H1 (cell line): ENCODE measurements at regions not wholly inside any gene's neighbourhood (a gene's known extent, or its start where the extent isn't known, plus 50 kb on each side); places are given as distances from the start of the nearest gene placed in this dataset.

Source experiments
- CTCF ChIA-PET: fragments of 300-600 bp; sonication (Branson Sonifier 250); formaldehyde crosslinking; loops from one replicate; lab custom pipeline; 2021; ENCODE audit not compliant: partially characterized antibody; lab: Charles Lee
- POLR2A ChIA-PET: fragments of 300-600 bp; sonication (Branson Sonifier 250); formaldehyde crosslinking; loops from one replicate; lab custom pipeline; 2021; ENCODE audit warnings: inconsistent platforms; ENCODE audit not compliant: partially characterized antibody; lab: Charles Lee
- DNase-seq, 2 experiments: peaks; one replicate each; pipeline versions ENCODE4 v3.0.0 to v3.0.0-alpha.2; 2010 to 2022; ENCODE audit warnings: low spot score in 2 of 2, low read depth in 1 of 2, mixed read lengths in 1 of 2
- FAIRE-seq: peaks from 2 replicates; lab custom pipeline; 2011; peaks lifted over from hg19 to GRCh38; lab: Jason Lieb, UNC
- H2AFZ ChIP-seq: 2 replicates; pipeline ENCODE4 v1.8.1; 2012; ENCODE audit warnings: low read length, inconsistent platforms
- H2AK5ac ChIP-seq: 2 replicates; pipeline ENCODE4 v1.6.1; 2013; ENCODE audit warnings: low read depth, low read length
- H2BK120ac ChIP-seq: replicated peaks from 2 replicates; pipeline ENCODE3; 2013; ENCODE audit warnings: low read depth, low read length, inconsistent platforms
- H2BK12ac ChIP-seq: 2 replicates; pipeline ENCODE4 v1.6.1; 2013; ENCODE audit warnings: low read depth, low read length
- H2BK15ac ChIP-seq: 2 replicates; pipeline ENCODE4 v1.6.1; 2013; ENCODE audit warnings: low read length
- H2BK20ac ChIP-seq: 2 replicates; pipeline ENCODE4 v1.6.1; 2013; ENCODE audit warnings: low read length
- H2BK5ac ChIP-seq: 2 replicates; pipeline ENCODE4 v1.6.1; 2013; ENCODE audit warnings: low read depth, low read length
- H3K14ac ChIP-seq: 2 replicates; pipeline ENCODE4 v1.6.1; 2013; ENCODE audit warnings: inconsistent platforms; ENCODE audit not compliant: insufficient read length
- H3K18ac ChIP-seq: 2 replicates; pipeline ENCODE4 v1.6.1; 2013; ENCODE audit warnings: low read length; ENCODE audit errors: extremely low read depth
- H3K23ac ChIP-seq: 2 replicates; pipeline ENCODE4 v1.6.1; 2013; ENCODE audit warnings: inconsistent platforms; ENCODE audit not compliant: insufficient read length
- H3K23me2 ChIP-seq: 2 replicates; pipeline ENCODE4 v1.6.1; 2013; ENCODE audit warnings: low read depth, low read length
- H3K27ac ChIP-seq: 2 replicates; pipeline ENCODE4 v1.6.1; 2011; ENCODE audit warnings: low read depth, low read length, inconsistent platforms
- H3K27me3 ChIP-seq, 4 experiments: replicated peaks in 1 of 4; 1 replicate in 1 of 4; 2 replicates in 3 of 4; pipeline versions ENCODE4 v1.6.1 to v1.8.1; 2011 to 2013; ENCODE audit warnings: low read length in 3 of 4, mild to moderate bottlenecking in 3 of 4, inconsistent platforms in 2 of 4, mixed read lengths in 2 of 4, moderate library complexity in 1 of 4; ENCODE audit not compliant: control insufficient read depth in 3 of 4, insufficient read depth in 3 of 4; ENCODE audit errors: extremely low read depth in 1 of 4
- H3K36me3 ChIP-seq, 4 experiments: 2 replicates each; pipeline versions ENCODE4 v1.6.1 to v1.8.1; 2011 to 2013; ENCODE audit warnings: mild to moderate bottlenecking in 4 of 4, low read length in 3 of 4, moderate library complexity in 2 of 4, control low read depth in 1 of 4, inconsistent platforms in 1 of 4; ENCODE audit not compliant: insufficient read depth in 4 of 4, control insufficient read depth in 2 of 4
- H3K4ac ChIP-seq: replicated peaks from 2 replicates; pipeline ENCODE3; 2013; ENCODE audit warnings: low read length, low read depth, mixed read lengths, inconsistent platforms; ENCODE audit not compliant: insufficient read length
- H3K4me1 ChIP-seq, 4 experiments: replicated peaks in 1 of 4; 1 replicate in 1 of 4; 2 replicates in 3 of 4; pipeline versions ENCODE4 v1.6.1 to v1.8.1; 2011 to 2013; ENCODE audit warnings: low read length in 3 of 4, inconsistent platforms in 2 of 4, mixed read lengths in 1 of 4; ENCODE audit not compliant: insufficient read depth in 4 of 4, control insufficient read depth in 3 of 4
- H3K4me2 ChIP-seq, 2 experiments: 2 replicates each; pipeline versions ENCODE4 v1.6.1 to v1.8.1; 2011 to 2013; ENCODE audit warnings: low read depth in 2 of 2, low read length in 2 of 2, control low read depth in 1 of 2, inconsistent platforms in 1 of 2, mild to moderate bottlenecking in 1 of 2; ENCODE audit not compliant: insufficient read depth in 1 of 2
- H3K4me3 ChIP-seq, 4 experiments: fragments of 200-600, 300-600 bp in 1 of 4; sonication (generic), shearing (Covaris generic), sonication (Bioruptor Twin) in 1 of 4; 2 replicates each; pipeline versions ENCODE4 v1.5.1 to v1.8.1; 2011 to 2016; ENCODE audit warnings: low read length in 4 of 4, low read depth in 3 of 4, control low read depth in 2 of 4, inconsistent platforms in 2 of 4, mild to moderate bottlenecking in 2 of 4, mixed read lengths in 1 of 4, moderate library complexity in 1 of 4; ENCODE audit not compliant: insufficient read depth in 2 of 4; ENCODE audit errors: extremely low read depth in 1 of 4
- H3K56ac ChIP-seq: replicated peaks from 2 replicates; pipeline ENCODE3; 2013; ENCODE audit warnings: low read depth, mild to moderate bottlenecking, mixed read lengths, low read length, inconsistent platforms; ENCODE audit not compliant: insufficient read length
- H3K79me1 ChIP-seq: 2 replicates; pipeline ENCODE4 v1.6.1; 2013; ENCODE audit warnings: low read depth, low read length, control low read depth
- H3K79me2 ChIP-seq, 2 experiments: 2 replicates each; pipeline versions ENCODE4 v1.6.1 to v1.8.1; 2012 to 2013; ENCODE audit warnings: low read length in 2 of 2, mild to moderate bottlenecking in 2 of 2, inconsistent platforms in 1 of 2; ENCODE audit not compliant: insufficient read depth in 2 of 2, control insufficient read depth in 1 of 2
- H3K9ac ChIP-seq, 4 experiments: replicated peaks in 1 of 4; 1 replicate in 1 of 4; 2 replicates in 3 of 4; pipeline versions ENCODE4 v1.6.1 to v1.8.1; 2011 to 2013; ENCODE audit warnings: low read depth in 3 of 4, low read length in 3 of 4, control low read depth in 2 of 4, mild to moderate bottlenecking in 2 of 4, moderate library complexity in 2 of 4, inconsistent platforms in 1 of 4; ENCODE audit errors: extremely low read depth in 1 of 4
- H3K9me3 ChIP-seq, 2 experiments: 2 replicates each; pipeline versions ENCODE4 v1.6.1 to v1.8.1; 2012 to 2013; ENCODE audit warnings: mild to moderate bottlenecking in 2 of 2, moderate library complexity in 2 of 2, control low read depth in 1 of 2, inconsistent platforms in 1 of 2, low read depth in 1 of 2, low read length in 1 of 2, mixed read lengths in 1 of 2; ENCODE audit not compliant: insufficient read depth in 2 of 2
- H4K20me1 ChIP-seq, 2 experiments: replicated peaks in 1 of 2; 2 replicates each; pipeline versions ENCODE3 to v1.8.1; 2011 to 2013; ENCODE audit warnings: inconsistent platforms in 2 of 2, low read length in 2 of 2, mild to moderate bottlenecking in 1 of 2; ENCODE audit not compliant: insufficient read depth in 2 of 2, control insufficient read depth in 1 of 2
- H4K5ac ChIP-seq: 2 replicates; pipeline ENCODE4 v1.6.1; 2013; ENCODE audit warnings: low read length, low read depth, mixed read lengths, inconsistent platforms; ENCODE audit not compliant: insufficient read length
- H4K8ac ChIP-seq: 2 replicates; pipeline ENCODE4 v1.8.0; 2013; ENCODE audit warnings: mild to moderate bottlenecking, moderate library complexity, low read length, inconsistent platforms; ENCODE audit not compliant: insufficient read depth; ENCODE audit errors: extremely low read depth
- H4K91ac ChIP-seq: replicated peaks from 2 replicates; pipeline ENCODE3; 2013; ENCODE audit warnings: low read length, mixed read lengths, inconsistent platforms; ENCODE audit not compliant: insufficient read length
- CEBPB ChIP-seq: IDR thresholded peaks from 2 replicates; pipeline ENCODE4 v1.6.1; 2012; ENCODE audit warnings: low read depth, low read length
- CHD1 ChIP-seq: IDR thresholded peaks from 2 replicates; pipeline ENCODE4 v1.6.1; 2012; ENCODE audit warnings: low read depth, low read length, improper control_type of control experiment
- EGR1 ChIP-seq: IDR thresholded peaks from 2 replicates; pipeline ENCODE4 v1.6.1; 2011; ENCODE audit warnings: low read depth, low read length, borderline replicate concordance
- JUN ChIP-seq: IDR thresholded peaks from 2 replicates; pipeline ENCODE4 v1.6.1; 2011; ENCODE audit warnings: low read depth, mild to moderate bottlenecking, improper control_type of control experiment, low read length
- JUND ChIP-seq: IDR thresholded peaks from 2 replicates; pipeline ENCODE4 v1.6.1; 2011; ENCODE audit warnings: mild to moderate bottlenecking, improper control_type of control experiment, low read length
- NRF1 ChIP-seq: IDR thresholded peaks from 2 replicates; pipeline ENCODE4 v1.6.1; 2011; ENCODE audit warnings: mild to moderate bottlenecking, low read depth, low read length, improper control_type of control experiment
- POU5F1 ChIP-seq: IDR thresholded peaks from 2 replicates; pipeline ENCODE4 v1.6.1; 2011; ENCODE audit warnings: low read depth, mild to moderate bottlenecking, low read length, moderate library complexity
- RAD21 ChIP-seq, 2 experiments: IDR thresholded peaks in 1 of 2; conservative IDR thresholded peaks in 1 of 2; 2 replicates each; pipeline ENCODE4 v1.6.1; 2011; ENCODE audit warnings: low read depth in 2 of 2, low read length in 2 of 2, improper control_type of control experiment in 1 of 2, inconsistent platforms in 1 of 2, mild to moderate bottlenecking in 1 of 2, moderate library complexity in 1 of 2
- RNF2 ChIP-seq: fragments of 200-900, 300-1000 bp; sonication (generic); IDR thresholded peaks from 2 replicates; pipeline ENCODE4 v1.7.1; 2016; ENCODE audit warnings: borderline replicate concordance, low read depth, mild to moderate bottlenecking, antibody characterized with exemption, low read length; ENCODE audit not compliant: poor library complexity, severe bottlenecking; ENCODE audit errors: missing control alignments
- SIX5 ChIP-seq: IDR thresholded peaks from 2 replicates; pipeline ENCODE4 v1.6.1; 2011; ENCODE audit warnings: mild to moderate bottlenecking, low read depth, low read length
- SRF ChIP-seq: IDR thresholded peaks from 2 replicates; pipeline ENCODE4 v1.6.1; 2011; ENCODE audit warnings: mild to moderate bottlenecking, low read depth, low read length, moderate library complexity
- WGBS, 2 experiments: shearing (Covaris generic) in 1 of 2; methylation state at CpG; one replicate each; pipeline versions ENCODE4 v1.1.6 to v1.1.7; 2013 to 2015; ENCODE audit warnings: low lambda C conversion rate in 2 of 2, mixed read lengths in 2 of 2, inconsistent platforms in 1 of 2, low coverage in 1 of 2, missing lambda C conversion rate in 1 of 2; ENCODE audit not compliant: insufficient replicate concordance in 2 of 2, insufficient coverage in 1 of 2, insufficient read length in 1 of 2; ENCODE audit errors: extremely low coverage in 1 of 2, missing lambda C conversion rate in 1 of 2; 5-methylcytosine and 5-hydroxymethylcytosine counted together

DNA sequence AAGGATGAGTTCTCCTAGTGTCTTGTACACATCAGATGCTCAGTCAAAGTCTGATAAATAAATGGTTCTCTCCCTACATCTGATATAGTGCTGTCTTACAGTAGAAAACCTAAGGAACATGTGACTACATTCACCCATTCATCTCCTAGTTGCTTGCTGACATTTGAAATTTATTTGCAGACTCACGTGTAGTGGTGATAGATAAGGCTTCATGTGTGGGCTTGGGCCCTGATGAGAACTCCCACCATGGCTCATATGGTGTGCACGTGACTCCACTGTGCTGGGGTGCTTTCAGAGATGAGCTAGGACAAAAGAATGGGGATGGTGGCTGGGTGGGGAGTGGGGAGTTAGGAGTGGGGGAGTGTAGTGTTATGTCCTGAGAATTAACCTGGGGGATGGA lies 287.3 kb downstream of the RPS24 start:
- Histone ChIP-seq H3K9ac (no peak overlapping the region), H3K4me3 (no peak overlapping the region), H2AK5ac (no peak overlapping the region), H2BK20ac (no peak overlapping the region), H4K91ac (no peak overlapping the region), H4K5ac (no peak overlapping the region), H3K56ac (no peak overlapping the region), H3K4me2 (no peak overlapping the region), H3K18ac (no peak overlapping the region), H3K23me2 (no peaks in the 10 kb centered on the region), H2BK120ac (no peak overlapping the region), H3K9me3 (no peaks in the 10 kb centered on the region), H4K8ac (no peak overlapping the region), H3K14ac (no peak overlapping the region), H2BK5ac (no peak overlapping the region), H3K27ac (no peak overlapping the region), H2AFZ (no peak overlapping the region), H3K27me3 (no peaks in the 10 kb centered on the region), H3K36me3 (no peaks in the 10 kb centered on the region), H3K79me1 (no peaks in the 10 kb centered on the region), H3K23ac (no peak overlapping the region), H4K20me1 (no peaks in the 10 kb centered on the region), H3K79me2 (no peaks in the 10 kb centered on the region), H3K4me1 (no peaks in the 10 kb centered on the region; a peak in 1 of 7 replicates), H2BK12ac (no peak overlapping the region), H3K4ac (no peak overlapping the region), H2BK15ac (no peak overlapping the region)
- WGBS, 2 experiments = 90% methylated on average over 2 of the region's 2 CpGs; no CpG with 5 or more reads in 1 of the 2 experiments
- no peak for DNase-seq
- FAIRE-seq = no peak
- TF ChIP-seq RNF2 (no peak), RAD21 (IDR thresholded peaks at IDR 0.05 in 1 of 2, conservative IDR thresholded peaks at IDR 0.05 in 1 of 2; ENCODE audit: low read depth in 2 of 2, low read length in 2 of 2) (no peak), JUND (no peak), CEBPB (no peak), SIX5 (no peak), JUN (no peak), EGR1 (no peak), CHD1 (no peak), NRF1 (no peak), POU5F1 (no peak), SRF (no peak)
- ChIA-PET POLR2A (no interaction called here), CTCF (interaction anchor here (1.1 to 1.2 kb wide), 2 partner anchors 8 to 16 kb away, joined by 4 read pairs; no protein-coding TSS in a partner anchor)
